Transverse colon (tissue), 4 donors: ENCODE measurements at regions not wholly inside any gene's neighbourhood (a gene's known extent, or its start where the extent isn't known, plus 50 kb on each side); places are given as distances from the start of the nearest gene placed in this dataset.

Experiments used
- DNase-seq: peaks from one replicate; pipeline ENCODE4 v3.0.0-alpha.2; 2019
- H3K27ac ChIP-seq, 4 donors: fragments of 200-600 bp; sonication (generic); 2 replicates each; pipeline ENCODE4 v1.5.1; 2016 to 2018; ENCODE audit warnings: inconsistent platforms in 4 of 4
- H3K27me3 ChIP-seq: fragments of 200-600 bp; sonication (generic); 2 replicates; pipeline ENCODE4 v1.5.1; 2017; ENCODE audit warnings: inconsistent platforms
- H3K36me3 ChIP-seq, 4 donors: fragments of 200-600 bp; sonication (generic); 2 replicates each; pipeline ENCODE4 v1.5.1; 2017 to 2019; ENCODE audit warnings: inconsistent platforms in 4 of 4
- H3K4me1 ChIP-seq, 4 donors: fragments of 200-600 bp; sonication (generic); 2 replicates each; pipeline ENCODE4 v1.5.1; 2017 to 2020; ENCODE audit warnings: inconsistent platforms in 4 of 4
- H3K4me3 ChIP-seq, 4 donors: fragments of 200-600 bp; sonication (generic); 1 replicate in 1 of 4; 2 replicates in 3 of 4; pipeline versions ENCODE4 v1.5.1 to v1.6.1; 2017 to 2019; ENCODE audit warnings: inconsistent platforms in 4 of 4
- H3K9me3 ChIP-seq, 2 donors: fragments of 200-600 bp; sonication (generic); 2 replicates each; pipeline ENCODE4 v1.5.1; 2017 to 2019; ENCODE audit warnings: inconsistent platforms in 2 of 2
- CTCF ChIP-seq, 5 experiments: fragments of 200-600 bp in 3 of 5; fragments of 450-650 bp in 2 of 5; sonication (generic) in 3 of 5; IDR thresholded peaks; 1 replicate in 2 of 5; 2 replicates in 3 of 5; pipeline ENCODE4 v1.5.1; 2016 to 2017; ENCODE audit warnings: antibody characterized with exemption in 5 of 5, inconsistent platforms in 3 of 5, mild to moderate bottlenecking in 2 of 5, moderate library complexity in 1 of 5
- EP300 ChIP-seq: sonication (generic); formaldehyde crosslinking; IDR thresholded peaks from one replicate; pipeline ENCODE4 v1.6.1; 2017; ENCODE audit warnings: antibody characterized with exemption, low read depth
- POLR2A ChIP-seq: fragments of 450-650 bp; IDR thresholded peaks from one replicate; pipeline ENCODE4 v1.6.1; 2016; ENCODE audit warnings: antibody characterized with exemption, mild to moderate bottlenecking, moderate library complexity
- POLR2AphosphoS5 ChIP-seq, 3 donors: sonication (generic); formaldehyde crosslinking; IDR thresholded peaks; one replicate each; pipeline ENCODE4 v1.6.1; 2016; ENCODE audit warnings: antibody characterized with exemption in 3 of 3
- WGBS, 2 donors: methylation state at CpG; one replicate each; pipeline ENCODE4 v1.1.5; 2018; ENCODE audit warnings: low coverage in 1 of 2; 5-methylcytosine and 5-hydroxymethylcytosine counted together
- in situ Hi-C, 4 donors: fragments of 200-750 bp; cut with MboI; loops; one replicate each; pipeline versions ENCODE4 v1.15.0 to v1.15.1; 2017; ENCODE audit warnings: low sequenced_read_pairs in 3 of 4, low pct_ligation_motif_present in 1 of 4, low pct_unique_long_range_greater_than_20kb in 1 of 4
- intact Hi-C: fragments of 100-400 bp; cut with DNase I; formaldehyde crosslinking; loops from one replicate; pipeline ENCODE4 v1.15.1; 2023; ENCODE audit warnings: low total_unique reads

DNA sequence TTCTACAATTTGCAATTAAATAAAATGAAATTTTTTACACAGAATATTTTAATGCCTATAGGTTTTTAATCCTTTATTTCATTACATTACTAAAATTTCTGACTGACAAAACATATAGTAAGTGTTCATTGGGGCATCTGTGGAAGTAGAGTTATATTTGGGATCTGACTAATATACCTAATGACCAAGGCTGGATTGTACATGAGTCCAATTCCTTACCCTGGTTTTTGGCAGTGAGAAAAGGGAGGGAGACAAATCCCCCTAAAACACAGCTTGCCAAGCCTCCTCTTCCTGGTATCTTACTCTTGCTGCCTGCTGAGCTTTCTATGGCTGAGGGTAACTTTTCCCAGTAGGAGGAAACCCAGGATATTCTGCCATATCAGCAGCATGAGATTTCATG is 149.4 kb upstream of the CDH20 start:
- in situ Hi-C loops, result no loop called here
- H3K27me3 ChIP-seq, result no peaks in the 10 kb centered on the region
- intact Hi-C loops, result no loop called here
- H3K27ac ChIP-seq, result no peak overlapping the region
- no peak for DNase-seq
- no peaks in the 10 kb centered on the region for H3K9me3 ChIP-seq
- H3K4me1 ChIP-seq, result no peaks in the 10 kb centered on the region
- H3K36me3 ChIP-seq, result no peaks in the 10 kb centered on the region
- TF ChIP-seq CTCF (IDR thresholded peaks at IDR 0.05), result no peak
- no peak for TF ChIP-seq POLR2A
- TF ChIP-seq EP300, result no peak
- no peak for TF ChIP-seq POLR2AphosphoS5 (IDR thresholded peaks at IDR 0.05)
- no peak overlapping the region for H3K4me3 ChIP-seq

- 89 to 93% methylated on average over 3 of the region's 3 CpGs for WGBS, 2 donors
- Histone ChIP-seq H3K36me3 (no peaks in the 10 kb centered on the region), H3K27me3 (no peaks in the 10 kb centered on the region), H3K4me1 (no peaks in the 10 kb centered on the region), H3K27ac (no peak overlapping the region), H3K9me3 (no peaks in the 10 kb centered on the region), H3K4me3 (no peak overlapping the region)
- intact Hi-C loops, result no loop called here
- in situ Hi-C loops, result no loop called here
- TF ChIP-seq EP300 (no peak), POLR2A (no peak), CTCF (IDR thresholded peaks at IDR 0.05) (no peak), POLR2AphosphoS5 (IDR thresholded peaks at IDR 0.05) (no peak)
- no peak for DNase-seq
These were observed 145.3 kb upstream of the CDH20 start for GRCh38 chr18:61187971-61188370.

DNA sequence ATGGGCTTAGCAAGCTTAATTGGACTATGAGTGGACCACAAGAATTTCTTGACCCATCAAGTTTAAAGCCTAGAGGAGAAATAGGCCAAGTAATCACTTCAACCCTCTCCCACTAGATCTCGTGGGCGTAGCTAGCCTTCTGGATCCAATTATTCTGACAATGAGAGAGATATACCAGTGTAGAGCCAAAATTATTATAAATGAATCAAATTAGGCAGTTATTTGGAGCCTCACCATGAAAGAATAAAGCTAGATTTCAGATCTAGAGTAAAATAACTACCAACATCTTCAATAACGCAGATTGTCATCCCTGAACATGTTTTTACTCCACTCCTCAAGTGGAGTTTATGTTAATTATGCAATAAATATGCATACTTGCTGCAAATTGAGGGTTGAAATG is 143.9 kb upstream of the CDH20 start:
- intact Hi-C loops, result no loop called here
- no peak for TF ChIP-seq POLR2A
- TF ChIP-seq POLR2AphosphoS5 (IDR thresholded peaks at IDR 0.05), result no peak
- TF ChIP-seq EP300, result no peak
- no peak for TF ChIP-seq CTCF (IDR thresholded peaks at IDR 0.05)
- no peak for DNase-seq
- Histone ChIP-seq H3K27me3 (no peaks in the 10 kb centered on the region), H3K4me3 (no peak overlapping the region), H3K9me3 (no peaks in the 10 kb centered on the region), H3K27ac (no peak overlapping the region), H3K36me3 (no peaks in the 10 kb centered on the region), H3K4me1 (no peaks in the 10 kb centered on the region)
- 78% methylated on average over 3 of the region's 3 CpGs; no CpG with 5 or more reads in 1 of the 2 donors for WGBS, 2 donors
- in situ Hi-C loops, result no loop called here

GRCh38 chr18:61194726-61195125 is 138.5 kb upstream of the CDH20 start:
- Histone ChIP-seq H3K36me3 (no peaks in the 10 kb centered on the region), H3K4me1 (no peaks in the 10 kb centered on the region), H3K9me3 (no peaks in the 10 kb centered on the region), H3K4me3 (no peak overlapping the region), H3K27ac (no peak overlapping the region), H3K27me3 (no peaks in the 10 kb centered on the region)
- 56 to 76% methylated on average over 4 of the region's 4 CpGs for WGBS, 2 donors
- intact Hi-C loops (no loop called here), in situ Hi-C loops (no loop called here)
- TF ChIP-seq CTCF (IDR thresholded peaks at IDR 0.05) (no peak), POLR2AphosphoS5 (IDR thresholded peaks at IDR 0.05) (no peak), EP300 (no peak), POLR2A (no peak)
- no peak for DNase-seq
